BJ (cell line): ENCODE measurements at regions not wholly inside any gene's neighbourhood (a gene's known extent, or its start where the extent isn't known, plus 50 kb on each side); places are given as distances from the start of the nearest gene placed in this dataset.

Experiments
- CTCF ChIA-PET: fragments of 350-600 bp; formaldehyde crosslinking; extraction: SDS; loops from one replicate; lab custom pipeline; 2021; ENCODE audit warnings: antibody characterized with exemption, inconsistent platforms; lab: Yijun Ruan, JAX
- POLR2A ChIA-PET: fragments of 300-600 bp; sonication (Branson Sonifier 250); formaldehyde crosslinking; extraction: SDS; loops from one replicate; lab custom pipeline; 2021; ENCODE audit warnings: antibody characterized with exemption; lab: Charles Lee
- DNase-seq: peaks from one replicate; pipeline ENCODE4 v3.0.0-alpha.2; 2011; ENCODE audit warnings: low read depth
- H3K27me3 ChIP-seq: 2 replicates; pipeline ENCODE4 v1.6.0; 2011; ENCODE audit warnings: low read length; ENCODE audit not compliant: control insufficient read depth, insufficient read depth
- H3K36me3 ChIP-seq: 2 replicates; pipeline ENCODE4 v1.5.1; 2011; ENCODE audit warnings: low read length; ENCODE audit not compliant: control insufficient read depth, insufficient read depth
- H3K4me3 ChIP-seq: 2 replicates; pipeline ENCODE4 v1.5.1; 2011; ENCODE audit warnings: low read depth, mild to moderate bottlenecking, control low read depth, low read length
- CTCF ChIP-seq: IDR thresholded peaks from 2 replicates; pipeline ENCODE4 v1.5.1; 2011; ENCODE audit warnings: low read depth, mild to moderate bottlenecking, control low read depth, inconsistent platforms, low read length, moderate library complexity; ENCODE audit not compliant: insufficient read depth

GRCh38 chr1:164337394-164337793 lies 221.6 kb upstream of the PBX1 start:
- no peak for DNase-seq
- no peak for TF ChIP-seq CTCF

GRCh38 chr1:164337885-164338284 lies 221.1 kb upstream of the PBX1 start:
- Histone ChIP-seq H3K36me3 (no peaks in the 10 kb centered on the region), H3K27me3 (no peaks in the 10 kb centered on the region), H3K4me3 (no peak overlapping the region)
- TF ChIP-seq CTCF = no peak
- POLR2A ChIA-PET = no interaction called here
- CTCF ChIA-PET = no interaction called here
- no peak for DNase-seq

More at GRCh38 chr1:164337394-164337793, 221.6 kb upstream of the PBX1 start:
- H3K36me3 ChIP-seq = no peaks in the 10 kb centered on the region
- no peak overlapping the region for H3K4me3 ChIP-seq
- CTCF ChIA-PET = no interaction called here
- POLR2A ChIA-PET = no interaction called here
- no peaks in the 10 kb centered on the region for H3K27me3 ChIP-seq

- POLR2A ChIA-PET = no interaction called here
- no peak for DNase-seq
- TF ChIP-seq CTCF = no peak
- Histone ChIP-seq H3K27me3 (no peaks in the 10 kb centered on the region), H3K4me3 (no peak overlapping the region), H3K36me3 (no peaks in the 10 kb centered on the region)
- CTCF ChIA-PET = no interaction called here
Observed at GRCh38 chr1:164343189-164343588, 215.8 kb upstream of the PBX1 start.

- H3K4me3 ChIP-seq = no peak overlapping the region
- no peaks in the 10 kb centered on the region for H3K27me3 ChIP-seq
- ChIA-PET CTCF (no interaction called here), POLR2A (no interaction called here)
- no peak for TF ChIP-seq CTCF
- no peak for DNase-seq
- no peaks in the 10 kb centered on the region for H3K36me3 ChIP-seq
Observed at GRCh38 chr1:164347980-164348379, 211.0 kb upstream of the PBX1 start.

- no peaks in the 10 kb centered on the region for H3K36me3 ChIP-seq
- POLR2A ChIA-PET = no interaction called here
- H3K4me3 ChIP-seq = no peak overlapping the region
- CTCF ChIA-PET = no interaction called here
- DNase-seq = no peak
- no peak for TF ChIP-seq CTCF
- H3K27me3 ChIP-seq = no peaks in the 10 kb centered on the region
Observed at GRCh38 chr1:164356511-164356910, 202.5 kb upstream of the PBX1 start.
